Small intestine (tissue), 7 donors: ENCODE measurements at regions not wholly inside any gene's neighbourhood (a gene's known extent, or its start where the extent isn't known, plus 50 kb on each side); places are given as distances from the start of the nearest gene placed in this dataset.
"Not testable (repeated sequence)": the region's sequence is repeated elsewhere in the genome, so short reads cannot be mapped to it uniquely, and the experiment has no call there.

Experiments
- DNase-seq, 2 donors: peaks; one replicate each; pipeline versions ENCODE4 v3.0.0 to v3.0.0-alpha.2; 2013
- FAIRE-seq: peaks from 2 replicates; lab custom pipeline; 2012; peaks lifted over from hg19 to GRCh38; lab: Jason Lieb, UNC
- H3K27ac ChIP-seq, 3 donors: one replicate each; pipeline ENCODE4 v1.5.1; 2013; ENCODE audit warnings: low read length in 2 of 3, mild to moderate bottlenecking in 2 of 3, control low read depth in 1 of 3, inconsistent platforms in 1 of 3, low read depth in 1 of 3, moderate library complexity in 1 of 3
- H3K27me3 ChIP-seq, 3 donors: one replicate each; pipeline ENCODE4 v1.6.1; 2013; ENCODE audit warnings: low read length in 3 of 3, inconsistent platforms in 1 of 3; ENCODE audit not compliant: control insufficient read depth in 3 of 3, insufficient read depth in 3 of 3
- H3K36me3 ChIP-seq, 3 donors: one replicate each; pipeline ENCODE4 v1.6.1; 2013; ENCODE audit warnings: low read length in 3 of 3, inconsistent platforms in 1 of 3, low read depth in 1 of 3, mild to moderate bottlenecking in 1 of 3, moderate library complexity in 1 of 3; ENCODE audit not compliant: control insufficient read depth in 3 of 3, insufficient read depth in 2 of 3
- H3K4me1 ChIP-seq, 3 donors: one replicate each; pipeline ENCODE4 v1.6.1; 2013; ENCODE audit warnings: low read length in 2 of 3, inconsistent platforms in 1 of 3, low read depth in 1 of 3, mild to moderate bottlenecking in 1 of 3, moderate library complexity in 1 of 3; ENCODE audit not compliant: control insufficient read depth in 3 of 3, insufficient read depth in 2 of 3
- H3K4me3 ChIP-seq, 3 donors: one replicate each; pipeline ENCODE4 v1.5.1; 2013; ENCODE audit warnings: low read length in 3 of 3, control low read depth in 1 of 3, inconsistent platforms in 1 of 3, low read depth in 1 of 3, mild to moderate bottlenecking in 1 of 3, moderate library complexity in 1 of 3
- H3K9me3 ChIP-seq, 2 donors: one replicate each; pipeline ENCODE4 v1.6.1; 2013; ENCODE audit warnings: low read depth in 1 of 2, low read length in 1 of 2; ENCODE audit not compliant: control insufficient read depth in 2 of 2, insufficient read depth in 1 of 2
- WGBS, 3 donors: extraction: QIAGEN DNeasy Blood & Tissue Kit; methylation state at CpG; one replicate each; pipeline ENCODE4 v1.1.7; 2013; 5-methylcytosine and 5-hydroxymethylcytosine counted together
- donor health status: healthy with polysubstance abuse.
- donor health status: control.
- donor health status: control.
- donor health status: Bipolar disorder and iron deficiency.
- donor health status: healthy.

GRCh38 chr4:64643841-64644240 is 234.6 kb upstream of the TECRL start:
- no peaks in the 10 kb centered on the region for H3K4me1 ChIP-seq
- H3K36me3 ChIP-seq, result no peaks in the 10 kb centered on the region
- no peak for DNase-seq
- whole genome bisulfite sequencing, 3 donors, result 90 to 94% (median 94%) methylated on average over 3 of the region's 3 CpGs
- no peak for FAIRE-seq
- H3K27ac ChIP-seq, result no peak overlapping the region
- no peak overlapping the region for H3K4me3 ChIP-seq
- no peaks in the 10 kb centered on the region for H3K27me3 ChIP-seq
- H3K9me3 ChIP-seq, result no peaks in the 10 kb centered on the region

- Histone ChIP-seq H3K4me1 (no peaks in the 10 kb centered on the region), H3K4me3 (no peak overlapping the region), H3K9me3 (no peaks in the 10 kb centered on the region), H3K27ac (no peak overlapping the region), H3K27me3 (no peaks in the 10 kb centered on the region), H3K36me3 (no peaks in the 10 kb centered on the region)
- DNase-seq, result no peak
- 6 to 49% (median 7%) methylated on average over 1 of the region's 1 CpG for WGBS, 3 donors
- FAIRE-seq, result no peak
Observed at GRCh38 chr4:64642936-64643335, 233.7 kb upstream of the TECRL start.

GRCh38 chr4:64640402-64640801 is 231.2 kb upstream of the TECRL start:
- H3K4me1 ChIP-seq, H3K36me3 ChIP-seq, H3K4me3 ChIP-seq, H3K9me3 ChIP-seq, DNase-seq, H3K27me3 ChIP-seq, FAIRE-seq, H3K27ac ChIP-seq: not testable (repeated sequence)
- WGBS, 3 donors, result 94 to 97% (median 94%) methylated on average over 15 to 21 of the region's 21 CpGs

- DNase-seq (no peak), FAIRE-seq (no peak)
- Histone ChIP-seq H3K27ac (no peak overlapping the region), H3K36me3 (no peaks in the 10 kb centered on the region), H3K9me3 (no peaks in the 10 kb centered on the region), H3K27me3 (no peaks in the 10 kb centered on the region), H3K4me1 (no peaks in the 10 kb centered on the region), H3K4me3 (no peak overlapping the region)
- WGBS, 3 donors, result 63 to 77% (median 65%) methylated on average over 3 of the region's 3 CpGs
Observed at GRCh38 chr4:64625438-64625837, 216.2 kb upstream of the TECRL start.

- no peaks in the 10 kb centered on the region for H3K36me3 ChIP-seq
- no peak overlapping the region for H3K27ac ChIP-seq
- 22 to 58% (median 47%) methylated on average over 3 of the region's 3 CpGs for WGBS, 3 donors
- FAIRE-seq (no peak), DNase-seq (no peak)
- H3K27me3 ChIP-seq, result no peaks in the 10 kb centered on the region
- H3K4me1 ChIP-seq, result no peaks in the 10 kb centered on the region
- H3K4me3 ChIP-seq, result no peak overlapping the region
- no peaks in the 10 kb centered on the region for H3K9me3 ChIP-seq
Observed at GRCh38 chr4:64617800-64618199, 208.6 kb upstream of the TECRL start.

- Histone ChIP-seq H3K36me3 (no peaks in the 10 kb centered on the region), H3K4me3 (no peak overlapping the region), H3K27ac (no peak overlapping the region), H3K27me3 (no peaks in the 10 kb centered on the region), H3K4me1 (no peaks in the 10 kb centered on the region), H3K9me3 (no peaks in the 10 kb centered on the region)
- FAIRE-seq (no peak), DNase-seq (no peak)
- WGBS, 3 donors, result 73 to 86% (median 73%) methylated on average over 4 of the region's 4 CpGs
Observed at GRCh38 chr4:64614276-64614675, 205.0 kb upstream of the TECRL start.

GRCh38 chr4:64613046-64613445 is 203.8 kb upstream of the TECRL start:
- Histone ChIP-seq H3K4me1 (no peaks in the 10 kb centered on the region), H3K4me3 (no peak overlapping the region), H3K27ac (no peak overlapping the region), H3K36me3 (no peaks in the 10 kb centered on the region), H3K9me3 (no peaks in the 10 kb centered on the region), H3K27me3 (no peaks in the 10 kb centered on the region)
- DNase-seq (no peak), FAIRE-seq (no peak)
- 68 to 79% (median 68%) methylated on average over 2 of the region's 2 CpGs for WGBS, 3 donors

GRCh38 chr4:64598066-64598465 is 188.8 kb upstream of the TECRL start:
- H3K4me3 ChIP-seq, result no peak overlapping the region
- FAIRE-seq (no peak), DNase-seq (no peak)
- no peaks in the 10 kb centered on the region for H3K4me1 ChIP-seq
- no peaks in the 10 kb centered on the region for H3K27me3 ChIP-seq
- H3K9me3 ChIP-seq, result no peaks in the 10 kb centered on the region
- no peak overlapping the region for H3K27ac ChIP-seq
- WGBS, 3 donors, result 46 to 66% (median 50%) methylated on average over 1 of the region's 1 CpG
- no peaks in the 10 kb centered on the region for H3K36me3 ChIP-seq

GRCh38 chr4:64594723-64595122 is 185.5 kb upstream of the TECRL start:
- peaks cover 0 to 10% of the 10 kb centered on the region in 2 donors for H3K9me3 ChIP-seq
- DNase-seq (no peak), FAIRE-seq (no peak)
- no peaks in the 10 kb centered on the region for H3K4me1 ChIP-seq
- no peaks in the 10 kb centered on the region for H3K36me3 ChIP-seq
- no peak overlapping the region for H3K4me3 ChIP-seq
- no peaks in the 10 kb centered on the region for H3K27me3 ChIP-seq
- H3K27ac ChIP-seq, result no peak overlapping the region
